PC-3 (cell line): ENCODE measurements at regions not wholly inside any gene's neighbourhood (a gene's known extent, or its start where the extent isn't known, plus 50 kb on each side); places are given as distances from the start of the nearest gene placed in this dataset.

ENCODE experiments used
- ATAC-seq: fragments of 200-7000 bp; cut with Tn5 transposase; 2 replicates; pipeline ENCODE4 v1.9.1; 2020; ENCODE audit warnings: mild to moderate bottlenecking, moderate library complexity
- BruUV-seq: library from RNA; stranded (reverse); fragments of 400-500 nt; replicated peaks from 2 replicates; lab custom pipeline; 2021; lab: Mats Ljungman, UMichigan
- CTCF ChIA-PET: fragments of 300-600 bp; sonication (Branson Sonifier 250); formaldehyde crosslinking; loops from one replicate; lab custom pipeline; 2022; ENCODE audit warnings: antibody characterized with exemption; lab: Charles Lee
- POLR2A ChIA-PET: fragments of 300-600 bp; sonication (Branson Sonifier 250); formaldehyde crosslinking; loops from one replicate; lab custom pipeline; 2022; ENCODE audit warnings: antibody characterized with exemption; ENCODE audit not compliant: unreplicated experiment; lab: Charles Lee
- DNase-seq: peaks from one replicate; pipeline ENCODE4 v3.0.0-alpha.2; 2015
- H2AFZ ChIP-seq: fragments of 300-600 bp; sonication (generic); 2 replicates; pipeline ENCODE4 v1.6.0; 2016; ENCODE audit warnings: antibody characterized with exemption, low read length
- H3F3A ChIP-seq: fragments of 300-600 bp; sonication (generic); one replicate; pipeline ENCODE4 v1.6.0; 2017; ENCODE audit warnings: antibody characterized with exemption, low read length, control low read depth, mild to moderate bottlenecking; ENCODE audit not compliant: unreplicated experiment
- H3K27ac ChIP-seq: fragments of 300-600 bp; sonication (generic); 2 replicates; pipeline ENCODE4 v1.5.1; 2016; ENCODE audit warnings: mild to moderate bottlenecking, low read length
- H3K27me3 ChIP-seq: fragments of 300-600 bp; sonication (generic); 2 replicates; pipeline ENCODE4 v1.6.1; 2016; ENCODE audit warnings: low read length, mixed read lengths
- H3K36me3 ChIP-seq: fragments of 300-600 bp; sonication (generic); 2 replicates; pipeline ENCODE4 v1.6.1; 2016; ENCODE audit warnings: low read depth, mixed run types, low read length, mixed read lengths
- H3K4me1 ChIP-seq: fragments of 300-600 bp; sonication (generic); 2 replicates; pipeline ENCODE4 v1.5.1; 2016; ENCODE audit warnings: low read length; ENCODE audit not compliant: insufficient read depth
- H3K4me2 ChIP-seq: fragments of 300-600 bp; sonication (generic); 2 replicates; pipeline ENCODE4 v1.6.0; 2016; ENCODE audit warnings: low read length
- H3K4me3 ChIP-seq: fragments of 300-600 bp; sonication (generic); 2 replicates; pipeline ENCODE4 v1.5.1; 2016; ENCODE audit warnings: mild to moderate bottlenecking, low read length, mixed read lengths
- H3K79me2 ChIP-seq: fragments of 300-600 bp; sonication (generic); 2 replicates; pipeline ENCODE4 v1.6.1; 2017; ENCODE audit warnings: low read length, mixed read lengths
- H3K9ac ChIP-seq: fragments of 300-600 bp; sonication (generic); 2 replicates; pipeline ENCODE4 v1.6.0; 2016; ENCODE audit warnings: mild to moderate bottlenecking, low read length
- H3K9me2 ChIP-seq: fragments of 300-600 bp; sonication (generic); replicated peaks from 2 replicates; pipeline ENCODE4 v1.6.1; 2016; ENCODE audit warnings: mixed run types, low read length, mixed read lengths
- H3K9me3 ChIP-seq: fragments of 300-600 bp; sonication (generic); 2 replicates; pipeline ENCODE4 v1.6.1; 2016; ENCODE audit warnings: low read length, mixed read lengths
- H4K20me1 ChIP-seq: fragments of 300-600 bp; sonication (generic); 2 replicates; pipeline ENCODE4 v1.6.1; 2016; ENCODE audit warnings: low read length, mixed read lengths
- CTCF ChIP-seq: fragments of 300-600 bp; sonication (generic); conservative IDR thresholded peaks from 2 replicates; pipeline ENCODE4 v1.5.1; 2017; ENCODE audit warnings: antibody characterized with exemption, low read depth, mild to moderate bottlenecking, low read length
- EZH2 ChIP-seq: fragments of 300-600 bp; sonication (generic); IDR thresholded peaks from one replicate; pipeline ENCODE4 v1.6.1; 2017; ENCODE audit warnings: antibody characterized with exemption, mild to moderate bottlenecking, low read length; ENCODE audit not compliant: unreplicated experiment
- EZH2phosphoT487 ChIP-seq: fragments of 300-600 bp; sonication (generic); IDR thresholded peaks from 2 replicates; pipeline ENCODE4 v1.6.1; 2018; ENCODE audit warnings: mild to moderate bottlenecking, antibody characterized with exemption, low read length, borderline replicate concordance
- intact Hi-C: fragments of 100-400 bp; cut with micrococcal nuclease; formaldehyde crosslinking; loops from 2 replicates; pipeline ENCODE4 v1.9.0; 2023

- ChIA-PET CTCF (no interaction called here), POLR2A (no interaction called here)
- no peaks in the 10 kb centered on the region for H3K36me3 ChIP-seq
- no peaks in the 10 kb centered on the region for H3F3A ChIP-seq
- no peak overlapping the region for H3K4me2 ChIP-seq
- no peak for TF ChIP-seq EZH2phosphoT487
- no peak for TF ChIP-seq CTCF
- no peak for TF ChIP-seq EZH2
- H3K27me3 ChIP-seq, result no peaks in the 10 kb centered on the region
- H3K9ac ChIP-seq, result no peak overlapping the region
- no TSS peak for BruUV-seq
- no peaks in the 10 kb centered on the region for H3K9me2 ChIP-seq
- no peaks in the 10 kb centered on the region for H3K79me2 ChIP-seq
- no peak overlapping the region for H3K27ac ChIP-seq
- no peaks in the 10 kb centered on the region for H3K9me3 ChIP-seq
- no peak overlapping the region for H2AFZ ChIP-seq
- intact Hi-C loops, result no loop called here
- H3K4me3 ChIP-seq, result no peak overlapping the region
- H4K20me1 ChIP-seq, result no peaks in the 10 kb centered on the region
- no peak for DNase-seq
- peaks cover 31% of the 10 kb centered on the region for H3K4me1 ChIP-seq
- ATAC-seq, result no peak
Observed at GRCh38 chr14:73800970-73801515, 50.6 kb upstream of the PTGR2 start.

- Histone ChIP-seq H3K27me3 (no peaks in the 10 kb centered on the region), H3K9me2 (no peaks in the 10 kb centered on the region), H3K79me2 (no peaks in the 10 kb centered on the region), H3K4me2 (no peak overlapping the region), H3K27ac (no peak overlapping the region), H3K4me1 (peaks cover 39% of the 10 kb centered on the region), H3K9ac (no peak overlapping the region), H3K36me3 (no peaks in the 10 kb centered on the region), H4K20me1 (no peaks in the 10 kb centered on the region), H2AFZ (peak overlapping the region; percentile 35; the same call in 1 of the 2 replicates), H3F3A (no peaks in the 10 kb centered on the region), H3K9me3 (no peaks in the 10 kb centered on the region), H3K4me3 (no peak overlapping the region)
- no peak for TF ChIP-seq CTCF
- TF ChIP-seq EZH2, result no peak
- no peak for TF ChIP-seq EZH2phosphoT487
- ChIA-PET POLR2A (interaction anchor here (0.9 kb wide), 1 partner anchor 9 kb away, joined by 3 read pairs; no protein-coding TSS in a partner anchor), CTCF (no interaction called here)
- intact Hi-C loops, result no loop called here
- DNase-seq, result no peak
- no peak for ATAC-seq
- BruUV-seq, result no TSS peak
Observed at GRCh38 chr14:73797543-73798265, 53.9 kb upstream of the PTGR2 start.
